Astrocyte of the hippocampus (primary cell): ENCODE measurements at regions not wholly inside any gene's neighbourhood (a gene's known extent, or its start where the extent isn't known, plus 50 kb on each side); places are given as distances from the start of the nearest gene placed in this dataset.
"Not testable (repeated sequence)": the region's sequence is repeated elsewhere in the genome, so short reads cannot be mapped to it uniquely, and the experiment has no call there.

ENCODE experiments used
- DNase-seq: peaks from one replicate; pipeline ENCODE4 v3.0.0; 2011; ENCODE audit warnings: low read depth, low spot score

DNA sequence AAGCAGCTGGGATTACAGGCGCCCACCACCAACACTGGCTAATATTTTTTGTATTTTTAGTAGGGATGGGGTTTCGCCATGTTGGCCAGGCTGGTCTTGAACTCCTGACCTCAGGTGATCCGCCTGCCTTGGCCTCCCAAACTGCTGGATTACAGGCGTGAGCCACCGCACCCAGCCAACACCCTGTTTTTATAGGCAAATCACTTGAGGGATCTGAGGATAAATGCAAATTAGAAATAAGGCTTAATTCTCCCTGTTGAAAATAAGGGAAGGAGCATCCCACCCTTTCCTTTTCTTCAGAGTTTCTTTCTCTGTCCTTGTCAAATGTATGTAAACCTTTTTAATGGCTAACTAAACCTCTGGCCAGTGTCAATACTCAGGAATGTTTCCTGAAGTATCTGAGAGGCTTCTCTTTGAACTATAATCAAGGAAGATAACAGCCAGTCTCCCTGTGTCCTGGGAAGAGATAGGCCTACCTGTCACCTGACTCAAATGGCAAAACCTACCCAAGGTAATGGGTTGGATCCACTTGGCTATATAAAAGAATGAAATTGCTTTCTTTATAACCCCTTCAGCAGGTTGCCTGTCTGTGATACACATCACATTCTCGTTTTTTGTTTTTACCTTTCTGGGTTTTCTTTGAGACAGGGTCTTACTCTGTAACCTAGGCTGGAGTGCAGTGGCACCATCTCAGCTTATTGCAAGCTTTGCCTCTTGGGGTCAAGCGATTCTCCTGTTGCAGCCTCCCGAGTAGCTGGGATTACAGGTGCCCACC is 64.5 kb upstream of the TNFAIP3 start:
- no peak for DNase-seq

DNA sequence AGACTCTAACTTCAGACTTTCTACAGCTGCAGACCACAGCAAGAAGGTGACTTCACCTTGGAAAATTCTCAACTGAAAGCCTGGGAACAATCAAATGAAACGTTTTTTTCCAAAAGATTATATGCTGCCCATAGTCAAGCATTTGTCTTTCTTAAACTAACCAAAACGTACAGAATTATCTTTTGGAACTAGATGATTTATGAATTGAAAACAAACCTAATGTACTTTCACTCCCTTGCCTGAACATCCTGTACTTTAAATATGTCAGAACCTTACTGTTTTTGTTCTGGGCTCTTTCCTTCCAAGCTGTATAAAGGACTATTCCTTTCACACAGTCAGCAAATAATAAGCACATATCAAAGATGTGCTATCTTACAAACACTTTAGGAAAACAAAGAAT is 62.4 kb upstream of the TNFAIP3 start:
- DNase-seq: peak; percentile 46

DNA sequence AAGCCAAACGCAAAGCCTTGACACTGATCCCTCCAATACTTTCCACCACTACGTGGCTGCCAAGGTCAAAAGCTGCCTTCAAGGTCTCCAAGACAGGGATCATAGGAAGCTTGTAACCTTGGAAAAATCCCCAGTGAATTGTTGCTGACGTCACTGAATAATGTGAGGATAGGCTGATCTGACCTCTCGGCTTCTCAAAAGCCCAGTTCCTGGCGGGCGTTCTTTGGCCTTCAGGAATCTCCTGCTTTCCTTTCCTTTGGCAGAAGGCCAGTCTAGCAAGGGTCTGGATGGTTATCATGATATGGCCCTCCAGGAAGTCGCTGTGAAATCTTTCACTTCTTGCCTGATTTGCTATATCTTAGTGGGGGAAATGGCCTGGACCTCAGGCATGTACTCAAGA is 61.4 kb upstream of the TNFAIP3 start:
- no peak for DNase-seq

DNA sequence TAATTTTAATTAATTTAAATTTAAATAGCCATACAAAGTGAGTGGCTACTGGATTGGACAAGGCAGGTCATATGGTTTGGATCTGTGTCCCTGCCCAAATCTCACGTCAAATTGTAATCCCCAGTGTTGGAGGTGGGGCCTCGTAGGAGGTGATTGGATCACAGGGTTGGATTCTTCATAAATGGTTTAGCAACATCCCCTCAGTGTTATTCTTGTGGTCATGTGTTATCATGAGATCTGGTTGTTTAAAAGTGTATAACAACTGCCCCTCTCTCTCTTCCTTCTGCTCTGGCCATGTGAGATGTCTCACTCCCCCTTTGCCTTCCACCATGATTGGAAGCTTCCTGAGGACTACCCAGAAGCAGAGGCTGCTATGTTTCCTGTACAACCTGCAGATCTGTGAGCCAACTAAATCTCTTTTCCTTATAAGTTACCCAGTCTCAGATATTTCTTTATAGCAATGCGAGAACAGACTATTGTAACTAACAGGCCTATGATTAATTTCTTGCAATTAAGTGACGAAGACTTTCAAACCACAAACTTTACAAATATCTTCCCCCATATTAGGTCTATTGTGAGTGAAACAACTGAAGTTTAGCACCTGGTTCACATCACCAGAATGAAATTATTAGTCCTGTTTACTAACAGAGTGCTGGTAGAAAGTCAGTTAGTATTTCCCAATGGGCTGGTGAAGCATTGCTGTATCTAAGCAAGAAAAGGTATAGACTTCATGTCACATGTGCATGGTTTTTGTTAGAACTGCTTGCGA is 60.0 kb upstream of the TNFAIP3 start:
- no peak for DNase-seq

DNA sequence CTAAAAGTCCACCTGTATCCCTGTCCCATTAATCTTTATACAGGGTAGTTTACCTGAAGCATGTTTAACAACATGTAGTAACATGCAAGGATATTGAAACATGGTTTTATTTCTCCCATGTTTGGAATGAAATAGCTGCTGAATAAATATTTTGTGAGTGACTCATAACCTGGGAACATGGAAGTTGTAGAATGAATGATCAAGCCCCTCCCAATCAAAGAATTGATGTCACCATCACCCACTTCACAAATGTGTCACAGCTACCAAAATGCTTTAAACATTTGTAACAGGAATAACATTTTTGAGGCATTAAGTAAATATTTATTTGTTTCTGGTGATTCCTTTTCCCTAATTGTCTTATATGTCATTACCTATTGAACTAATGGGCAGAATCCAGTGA is 58.9 kb upstream of the TNFAIP3 start:
- peak; percentile 68 for DNase-seq

DNA sequence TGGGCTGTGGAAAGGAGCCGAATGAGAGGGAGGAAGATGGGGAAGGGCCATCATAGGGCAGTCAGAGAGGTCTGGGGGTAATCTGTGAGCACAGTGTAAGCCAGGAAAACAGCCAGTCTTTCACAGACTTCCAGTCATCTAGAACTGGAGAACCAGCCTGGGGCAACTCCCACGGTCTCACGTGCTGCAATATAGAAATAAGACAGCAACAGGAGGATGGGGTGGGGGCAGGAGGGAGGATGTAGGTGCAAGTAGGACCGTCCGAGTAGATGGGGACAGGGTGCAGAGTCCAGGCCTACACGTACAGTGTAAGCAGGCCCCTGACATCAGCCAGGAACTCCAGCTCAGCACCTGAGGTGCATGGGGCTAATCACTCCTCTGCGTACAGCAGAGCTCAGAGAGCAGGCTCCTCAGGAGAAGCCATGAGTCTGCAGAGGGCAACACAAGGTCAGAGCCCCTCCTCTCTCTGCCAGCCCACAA is 58.2 kb upstream of the TNFAIP3 start:
- no peak for DNase-seq

DNA sequence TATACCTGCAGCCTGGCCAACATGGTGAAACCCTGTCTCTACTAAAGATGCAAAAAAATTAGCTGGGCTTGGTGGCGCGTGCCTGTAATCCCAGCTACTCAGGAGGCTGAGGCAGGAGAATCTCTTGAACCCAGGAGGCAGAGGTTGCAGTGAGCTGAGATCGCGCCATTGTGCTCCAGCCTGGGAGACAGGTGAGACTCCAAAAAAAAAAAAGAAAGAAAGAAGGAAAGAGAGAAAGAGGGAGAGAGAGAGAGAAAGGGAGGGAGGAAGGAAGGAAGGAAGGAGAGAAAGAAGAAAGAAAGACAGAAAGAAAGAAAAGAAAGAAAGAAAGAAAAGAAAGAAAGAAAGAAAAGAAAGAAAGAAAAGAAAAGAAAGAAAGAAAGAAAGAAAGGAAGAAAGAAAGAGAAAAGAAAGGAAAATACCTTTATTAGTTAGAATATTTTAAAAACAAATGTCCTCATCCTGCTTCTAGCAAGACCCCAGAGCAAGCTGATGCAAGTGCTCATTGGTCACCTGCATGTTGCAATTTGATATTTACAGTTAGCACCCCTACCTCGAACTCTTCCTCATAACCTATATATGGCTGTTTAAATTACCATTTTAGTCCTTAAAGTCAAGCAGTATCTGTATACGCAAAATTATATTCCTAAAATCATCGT is 57.0 kb upstream of the TNFAIP3 start:
- not testable (repeated sequence) for DNase-seq

DNA sequence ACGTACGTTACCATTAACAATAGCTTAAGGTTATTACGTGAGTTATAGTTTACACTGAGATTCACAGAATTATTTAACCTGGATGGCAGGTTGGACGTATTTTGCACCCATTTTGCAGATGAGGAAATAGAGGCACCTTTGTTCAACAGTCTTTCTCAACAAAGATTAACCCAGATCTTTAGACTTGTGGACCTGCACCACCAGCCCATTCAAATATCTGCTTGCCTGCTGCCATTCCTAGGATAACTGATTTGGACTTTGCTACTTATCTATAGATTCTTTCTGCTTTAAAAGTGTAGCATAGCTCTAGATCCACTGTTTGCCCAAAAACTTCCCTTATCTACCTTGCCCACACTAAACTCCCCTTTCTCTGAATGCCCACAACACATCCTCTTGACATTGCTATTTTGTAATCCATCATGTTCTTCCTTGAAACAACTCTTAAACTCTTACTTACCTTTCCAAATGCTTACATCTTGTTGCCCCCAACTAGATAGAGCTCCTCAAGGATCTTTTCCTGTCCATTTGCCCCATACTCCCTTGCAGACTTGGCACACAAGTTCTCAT is 56.4 kb upstream of the TNFAIP3 start:
- no peak for DNase-seq

DNA sequence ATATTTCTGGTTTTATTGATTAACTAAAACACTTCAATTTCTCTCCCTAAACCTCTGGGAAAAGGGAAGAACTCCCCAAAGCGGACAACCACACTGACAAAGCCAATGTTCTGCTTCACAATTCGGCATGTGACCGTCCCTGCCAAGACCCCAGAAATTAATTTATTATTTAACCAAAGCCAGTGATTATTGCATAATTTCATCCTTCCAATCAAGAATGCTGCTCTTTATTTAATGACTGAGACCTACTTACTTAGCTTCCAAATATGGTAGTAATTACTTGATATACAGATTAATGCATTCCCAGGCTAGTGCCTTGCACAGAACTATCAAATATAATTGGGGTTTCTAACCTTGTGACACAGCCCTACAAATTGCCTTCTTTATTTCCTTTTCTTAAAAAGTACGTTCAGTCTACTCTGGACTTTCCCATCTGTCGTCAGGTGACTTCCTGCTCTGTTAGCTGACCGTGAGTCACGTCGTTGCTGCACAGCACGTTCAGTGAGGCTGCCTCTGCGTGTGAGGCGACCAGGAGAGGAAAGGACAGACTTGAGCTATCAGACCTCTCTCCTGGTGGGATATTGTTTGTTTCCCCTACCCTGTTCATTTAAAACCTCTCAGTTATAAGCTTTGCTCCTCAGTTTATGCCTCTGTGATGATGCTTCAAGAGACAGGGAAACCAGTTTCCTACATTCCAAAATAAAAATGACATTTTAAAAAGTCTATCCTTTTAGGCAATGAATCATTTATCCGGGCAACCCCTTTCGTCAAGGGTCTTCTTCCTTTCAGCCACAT is 55.7 kb upstream of the TNFAIP3 start:
- DNase-seq: peak; percentile 86

DNA sequence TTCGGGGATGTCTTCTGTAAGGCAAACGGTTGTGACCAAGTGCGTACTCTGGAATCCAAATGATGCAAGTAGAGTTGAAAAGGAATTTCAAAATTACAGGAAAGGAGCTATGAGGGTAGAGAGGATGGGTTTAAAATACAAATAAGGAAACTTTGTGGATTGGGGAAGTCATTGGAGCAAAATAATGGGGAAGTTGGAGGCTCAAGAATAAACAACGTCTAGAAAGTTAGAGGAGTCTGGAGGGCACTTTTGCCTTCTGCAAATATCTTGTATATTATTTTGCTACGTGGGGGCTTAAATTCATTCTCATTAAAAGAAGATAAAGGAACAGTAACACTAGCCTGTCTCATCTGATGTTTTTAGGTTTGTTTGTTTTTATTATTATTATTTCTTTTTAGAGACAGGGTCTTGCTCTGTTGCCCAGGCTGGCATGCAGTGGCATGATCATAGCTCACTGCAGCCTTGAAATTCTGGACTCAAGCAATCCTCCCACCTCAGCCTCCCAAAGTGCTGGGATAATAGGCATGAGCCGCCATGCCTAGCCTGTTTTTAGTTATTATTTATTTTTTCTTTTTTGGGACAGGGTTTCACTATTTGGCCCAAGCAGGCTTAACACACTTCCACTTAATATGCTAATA is 55.0 kb upstream of the TNFAIP3 start:
- DNase-seq: no peak

DNA sequence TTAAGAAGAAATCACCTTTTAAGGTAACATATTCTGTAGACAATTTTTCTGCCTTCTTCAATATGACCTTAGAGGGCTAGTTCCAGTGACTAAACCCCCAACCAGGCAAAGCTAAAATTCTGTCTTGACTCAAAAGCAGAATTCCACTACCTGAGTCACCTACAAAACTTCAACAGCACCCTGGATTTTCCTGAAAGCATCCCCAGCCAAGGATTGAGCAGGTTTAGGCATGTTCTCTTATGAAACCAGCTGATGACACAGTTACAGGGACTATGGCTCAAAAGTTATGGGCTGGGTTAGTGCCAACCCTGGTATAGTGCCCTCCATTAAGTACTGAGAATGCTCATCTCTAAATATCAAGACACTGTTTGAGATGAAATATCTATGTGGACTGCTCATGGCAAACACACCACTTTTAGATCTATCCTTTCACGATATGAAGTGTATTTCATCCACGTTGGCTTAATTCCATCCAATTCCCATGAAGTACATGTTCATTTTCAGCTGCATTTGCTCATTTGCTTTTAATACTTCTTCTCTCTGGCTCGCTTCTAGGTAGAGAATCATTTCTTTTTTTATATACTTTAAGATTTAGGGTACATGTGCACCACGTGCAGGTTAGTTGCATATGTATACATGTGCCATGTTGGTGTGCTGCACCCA is 53.6 kb upstream of the TNFAIP3 start:
- no peak for DNase-seq

DNA sequence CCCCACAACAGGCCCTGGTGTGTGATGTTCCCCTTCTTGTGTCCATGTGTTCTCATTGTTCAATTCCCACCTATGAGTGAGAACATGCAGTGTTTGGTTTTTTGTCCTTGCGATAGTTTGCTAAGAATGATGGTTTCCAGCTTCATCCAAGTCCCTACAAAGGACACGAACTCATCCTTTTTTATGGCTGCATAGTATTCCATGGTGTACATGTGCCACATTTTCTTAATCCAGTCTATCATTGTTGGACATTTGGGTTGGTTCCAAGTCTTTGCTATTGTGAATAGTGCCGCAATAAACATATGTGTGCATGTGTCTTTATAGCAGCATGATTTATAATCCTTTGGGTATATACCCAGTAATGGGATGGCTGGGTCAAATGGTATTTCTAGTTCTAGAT is 53.0 kb upstream of the TNFAIP3 start:
- DNase-seq: not testable (repeated sequence)

DNA sequence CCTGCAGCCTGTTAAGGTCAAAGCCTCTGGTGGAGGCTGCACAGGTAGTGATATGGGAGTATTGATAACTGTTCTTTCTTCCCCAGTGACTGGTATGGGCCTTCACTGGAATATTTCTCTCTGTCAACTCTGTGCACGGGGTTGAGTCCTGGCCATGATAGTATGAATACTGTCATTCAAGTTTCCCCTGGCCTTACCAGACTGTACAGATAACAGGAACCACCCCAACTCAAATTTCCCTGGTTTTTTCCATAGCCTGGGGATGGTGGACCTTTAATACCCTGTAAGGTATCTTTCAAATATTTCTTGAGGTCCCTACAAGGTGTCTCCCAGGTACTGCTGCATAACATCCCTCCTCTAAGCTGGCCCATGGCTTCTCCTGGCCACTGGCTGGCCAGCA is 51.4 kb upstream of the TNFAIP3 start:
- no peak for DNase-seq

DNA sequence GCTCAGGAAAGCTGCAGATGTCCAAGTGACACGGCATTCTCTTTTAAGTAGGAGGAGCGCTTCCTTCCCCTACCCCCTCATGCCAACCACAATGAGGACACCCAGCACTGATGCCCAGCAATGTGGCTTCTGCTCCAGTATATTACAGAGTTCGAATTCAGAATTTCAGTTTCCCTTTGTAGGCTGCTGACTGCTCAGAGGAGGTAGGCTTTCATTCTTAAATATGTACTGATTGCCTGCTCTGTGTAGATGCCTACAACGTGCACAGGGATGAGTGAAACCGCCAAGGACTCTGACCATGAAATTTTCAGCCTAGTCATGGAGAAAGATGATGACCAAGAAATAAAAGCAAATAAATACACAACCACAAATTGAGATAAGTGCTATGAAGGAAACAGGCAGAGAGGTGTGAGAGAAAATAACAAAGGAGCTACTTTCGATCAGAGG is 50.9 kb upstream of the TNFAIP3 start:
- no peak for DNase-seq

DNA sequence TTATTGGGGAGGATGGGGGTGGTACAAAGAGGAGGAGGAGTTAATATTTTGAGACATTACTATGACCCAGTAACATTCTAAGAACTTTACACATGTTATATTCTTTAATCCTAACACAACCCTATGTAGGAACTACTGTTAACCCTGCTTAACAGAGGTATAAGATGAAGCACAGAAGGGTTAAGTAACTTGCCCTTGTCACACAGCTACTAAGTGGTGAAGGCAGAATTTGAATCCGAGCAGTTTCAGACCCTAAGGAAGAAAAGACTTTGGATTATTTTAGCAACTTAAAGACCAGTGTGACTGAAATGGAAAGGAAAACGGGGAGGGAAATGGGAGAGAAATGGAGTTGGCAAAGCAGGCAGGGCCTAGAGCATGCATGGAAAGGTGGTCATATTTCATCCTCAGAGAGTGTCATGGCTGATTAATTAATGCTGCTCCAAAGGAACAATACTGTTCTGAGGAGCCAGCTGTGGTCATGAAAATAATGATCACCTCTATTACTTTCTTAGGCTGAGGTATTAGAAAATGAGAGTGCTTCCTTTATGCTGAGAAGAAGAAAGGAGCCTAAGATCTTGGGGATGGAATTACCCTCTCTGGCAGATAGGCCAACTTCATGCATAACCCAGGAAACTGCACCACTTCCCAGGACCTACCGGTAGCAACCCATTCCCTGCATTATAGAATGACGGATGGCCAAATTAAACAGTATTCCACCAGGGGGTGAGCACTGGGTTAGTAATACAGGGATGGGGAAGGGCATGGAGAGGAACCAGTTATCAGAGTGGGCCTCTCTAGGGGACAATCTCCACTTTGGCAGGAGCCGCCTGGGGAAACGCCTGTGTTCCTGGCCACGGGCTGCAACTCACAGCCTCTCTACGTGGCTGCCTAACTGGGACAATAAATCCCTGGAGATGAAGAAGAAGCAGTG is 50.1 kb upstream of the TNFAIP3 start:
- no peak for DNase-seq
